ENCODE measurements at regions not wholly inside any gene's neighbourhood (a gene's known extent, or its start where the extent isn't known, plus 50 kb on each side); places are given as distances from the start of the nearest gene placed in this dataset.

DNA sequence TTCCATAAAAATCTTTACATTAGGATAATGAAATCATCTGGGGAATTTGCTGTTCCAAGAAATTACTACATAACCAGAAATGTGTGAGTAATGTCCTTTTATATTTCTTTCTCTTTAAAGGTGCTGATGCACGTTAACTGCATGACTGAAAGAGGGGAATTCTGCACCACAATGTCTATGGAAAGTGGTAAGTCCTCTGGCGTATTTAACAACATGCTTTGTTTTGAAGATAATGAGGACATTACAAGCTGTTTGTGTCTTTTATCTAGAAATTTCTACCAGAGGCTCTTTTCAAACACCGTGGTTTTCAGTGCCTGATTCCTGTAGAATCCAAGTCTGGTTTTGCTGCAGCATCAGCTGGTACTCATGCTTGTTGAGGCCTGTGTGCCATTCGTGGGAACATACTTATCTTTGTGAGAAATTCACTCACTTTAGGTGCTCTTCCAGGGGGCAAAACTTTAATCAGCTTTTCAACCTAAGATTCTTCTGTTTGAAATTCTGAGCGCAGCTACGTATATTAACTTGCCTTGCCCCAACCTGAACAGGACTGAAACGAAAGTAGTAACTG is 257.2 kb downstream of the PDHA2 start:
- no peak for DNase-seq (ENCODE audit: low spot score)

DNA sequence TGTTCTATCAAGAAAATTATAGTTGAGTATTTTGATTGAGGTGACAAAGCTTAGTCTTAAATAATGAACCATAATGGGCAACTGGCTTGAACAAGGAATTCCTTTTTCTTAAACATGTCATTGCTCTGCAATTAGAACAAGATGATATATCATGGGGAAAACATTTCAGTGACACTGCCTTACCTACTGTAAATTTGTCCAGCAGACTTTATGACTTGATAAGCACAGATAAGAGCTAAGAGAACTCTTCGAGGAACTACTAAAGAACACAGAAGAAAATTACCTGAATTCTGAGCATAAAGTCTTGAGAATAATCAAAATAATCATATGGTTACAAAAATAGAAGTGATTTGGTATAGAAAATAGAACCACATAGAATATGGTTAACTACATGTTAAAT is 257.8 kb downstream of the PDHA2 start:
- DNase-seq (ENCODE audit: low spot score) = no peak

DNA sequence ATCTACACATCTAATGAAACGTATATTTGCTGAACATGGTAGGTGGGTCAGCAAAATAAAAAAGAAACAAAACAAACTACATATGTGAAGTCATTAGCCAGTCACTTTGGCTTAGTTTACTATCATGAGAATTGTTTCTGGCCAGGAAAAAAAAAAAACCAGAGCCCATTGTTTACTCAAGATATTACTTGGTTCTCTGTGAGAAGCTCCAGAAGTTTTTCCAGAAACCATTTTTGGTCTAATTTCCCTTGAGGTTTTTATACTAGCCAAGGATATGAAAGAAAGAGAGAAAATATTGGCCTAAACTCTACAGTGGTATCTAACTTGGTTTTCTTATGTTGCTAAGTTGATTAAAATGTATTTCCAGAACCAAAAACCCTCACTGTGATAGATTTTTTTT is 259.1 kb downstream of the PDHA2 start:
- DNase-seq (ENCODE audit: low spot score) = no peak

DNA sequence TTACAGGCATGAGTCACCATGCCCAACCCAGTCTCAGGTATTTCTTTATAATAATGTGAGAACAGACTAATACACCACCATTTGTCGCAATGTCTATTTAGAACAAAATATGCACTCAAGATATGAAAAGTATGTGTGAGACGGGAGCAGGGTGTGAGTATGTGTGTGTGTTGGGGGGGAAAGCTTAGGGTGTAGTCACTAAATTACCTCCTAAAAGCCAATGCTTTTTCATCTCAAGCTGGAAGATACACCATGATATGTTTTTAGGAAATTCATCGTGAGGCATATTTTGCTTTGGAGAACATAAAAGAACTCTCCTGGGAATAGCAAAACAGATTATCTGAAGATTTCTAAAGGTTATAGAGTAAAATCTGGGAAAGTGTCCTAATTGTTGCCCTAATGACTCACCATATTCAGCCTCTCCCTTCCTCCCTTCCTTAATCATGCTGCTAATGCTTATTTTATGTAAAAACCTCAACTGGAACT is 262.7 kb downstream of the PDHA2 start:
- peak; percentile 5 for DNase-seq (ENCODE audit: low spot score)

DNA sequence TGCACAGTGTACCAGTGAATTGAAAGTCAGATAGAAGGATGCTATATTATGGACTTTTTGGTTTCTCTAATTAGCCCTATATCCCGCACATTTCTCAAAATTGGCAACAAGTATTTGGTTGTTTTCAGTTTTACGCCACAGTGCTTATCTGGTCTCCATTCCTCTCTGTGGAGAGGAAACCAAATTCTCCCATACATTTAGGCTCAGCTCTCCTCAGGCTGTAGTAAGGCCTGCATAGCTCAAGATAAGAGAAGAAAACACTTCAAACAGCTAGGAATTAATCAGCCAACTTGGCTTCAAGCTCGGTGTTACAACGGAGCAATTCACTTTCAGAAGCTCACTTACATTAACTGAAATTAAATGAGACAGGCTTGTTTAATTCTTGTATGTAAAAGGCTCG is 263.2 kb downstream of the PDHA2 start:
- peak; percentile 3 for DNase-seq (ENCODE audit: low spot score)

DNA sequence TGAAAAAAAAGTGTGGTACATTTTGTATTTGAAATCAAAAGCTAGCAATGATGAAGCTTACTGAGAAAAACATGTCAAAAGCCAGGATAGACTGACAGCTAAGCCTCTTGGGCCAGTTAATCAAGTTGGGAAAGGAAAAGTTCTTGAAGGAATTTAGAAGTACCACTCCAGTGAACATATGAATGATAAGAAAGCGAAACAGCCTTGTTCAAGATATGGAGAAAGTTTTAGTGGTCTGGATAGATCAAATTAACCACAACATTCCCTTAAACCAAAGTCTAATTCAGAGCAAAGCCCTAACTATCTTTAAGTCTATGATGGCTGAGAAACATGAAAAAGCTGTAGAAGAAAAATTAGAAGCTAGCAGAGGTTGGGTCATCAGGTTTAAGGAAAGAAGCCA is 268.3 kb downstream of the PDHA2 start:
- DNase-seq (ENCODE audit: low spot score) = no peak

DNA sequence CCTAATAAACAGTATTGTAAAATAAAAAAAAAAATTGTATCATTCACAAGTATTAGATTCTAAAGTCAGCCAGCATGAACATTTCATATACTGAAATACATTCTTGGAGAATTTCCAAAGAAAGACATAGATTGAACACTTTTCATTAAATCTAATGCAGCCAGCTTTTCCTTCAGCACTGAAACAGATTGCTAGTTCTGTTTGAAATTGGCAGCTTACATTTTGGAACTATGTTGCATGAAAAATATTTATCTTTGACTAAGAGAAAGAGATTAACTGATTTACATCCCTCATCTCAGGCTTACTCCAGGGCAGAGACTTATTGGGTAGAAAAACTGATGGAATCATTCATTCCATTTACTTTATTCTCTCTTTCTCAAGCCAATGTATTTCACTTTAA is 272.7 kb downstream of the PDHA2 start:
- DNase-seq (ENCODE audit: low spot score) = no peak

DNA sequence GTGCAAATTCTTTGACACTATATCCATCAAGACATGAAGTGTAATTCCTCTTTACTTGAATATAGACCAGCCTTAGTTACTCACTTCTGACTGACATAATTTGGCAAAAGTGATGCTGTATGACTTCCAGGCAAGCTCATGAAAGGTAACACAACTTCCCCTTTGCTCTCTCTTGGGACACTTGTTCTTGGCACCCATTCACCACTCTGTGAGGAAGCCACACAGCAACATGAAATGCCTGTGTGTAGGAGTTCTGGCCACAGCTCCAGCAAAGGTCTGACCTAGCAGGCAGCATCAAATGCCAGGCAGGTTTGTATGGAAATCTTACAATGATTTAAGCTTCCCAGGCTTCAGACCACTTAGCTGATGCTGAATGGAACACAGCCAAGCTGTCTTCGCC is 280.3 kb downstream of the PDHA2 start:
- DNase-seq (ENCODE audit: low spot score) = no peak

DNA sequence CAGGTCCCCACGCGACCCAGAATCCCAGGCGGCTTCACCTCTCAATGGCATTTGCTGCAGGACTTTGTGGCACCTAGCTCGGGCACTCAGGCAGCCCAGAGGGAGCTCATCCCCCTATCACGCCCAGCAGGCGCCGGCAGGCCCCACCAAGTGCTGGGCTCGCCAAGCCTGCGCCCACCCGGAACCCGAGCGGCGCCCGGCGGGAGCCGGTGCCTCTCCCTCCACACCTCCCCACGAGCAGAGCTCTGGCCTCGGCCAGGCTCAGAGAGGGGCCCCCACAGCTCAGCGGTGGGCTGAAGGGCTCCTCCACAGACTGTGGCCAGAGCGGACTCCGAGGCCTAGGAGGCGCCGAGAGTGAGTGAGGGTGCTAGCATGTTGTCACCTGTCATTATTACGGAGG is 286.3 kb downstream of the PDHA2 start:
- no peak for DNase-seq (ENCODE audit: low spot score)

DNA sequence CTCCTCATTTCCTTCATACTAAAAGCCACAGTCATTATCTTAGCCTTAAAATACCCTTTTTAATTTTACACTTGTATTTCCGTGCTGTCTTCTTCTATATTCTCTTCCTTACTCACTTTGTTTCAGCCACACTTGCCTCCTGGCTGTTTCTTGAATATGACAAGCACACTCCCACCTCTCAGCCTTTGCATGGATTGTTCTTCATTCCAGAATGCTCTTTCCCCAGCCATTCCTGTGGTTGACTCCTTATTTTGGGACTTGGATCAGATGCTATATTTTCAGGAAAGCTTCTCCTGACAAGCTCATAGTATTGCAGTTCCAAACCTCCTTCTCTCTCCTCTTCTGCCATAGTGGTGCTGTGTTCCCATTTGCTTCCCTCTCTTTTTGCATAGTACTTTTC is 291.3 kb downstream of the PDHA2 start:
- no peak for DNase-seq (ENCODE audit: low spot score)

DNA sequence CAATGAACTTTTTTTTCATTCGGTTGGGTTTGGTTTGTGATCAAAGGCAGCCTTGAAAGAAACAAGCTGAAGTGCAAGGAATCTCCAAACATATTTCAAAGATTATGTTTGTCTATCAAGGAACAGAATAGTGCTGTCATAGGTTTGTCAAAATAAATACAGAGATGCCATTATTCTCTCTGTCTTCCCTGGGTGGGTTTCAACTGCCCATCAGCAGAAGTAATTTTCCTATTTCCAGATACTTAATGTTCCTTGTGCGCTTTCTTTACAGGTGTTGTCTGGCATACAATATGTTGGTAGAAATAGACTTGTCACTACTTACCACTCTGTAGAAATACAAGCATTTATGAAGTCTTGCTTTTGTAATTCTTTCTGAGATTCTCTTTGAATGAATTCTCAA is 294.9 kb downstream of the PDHA2 start:
- no peak for DNase-seq (ENCODE audit: low spot score)

DNA sequence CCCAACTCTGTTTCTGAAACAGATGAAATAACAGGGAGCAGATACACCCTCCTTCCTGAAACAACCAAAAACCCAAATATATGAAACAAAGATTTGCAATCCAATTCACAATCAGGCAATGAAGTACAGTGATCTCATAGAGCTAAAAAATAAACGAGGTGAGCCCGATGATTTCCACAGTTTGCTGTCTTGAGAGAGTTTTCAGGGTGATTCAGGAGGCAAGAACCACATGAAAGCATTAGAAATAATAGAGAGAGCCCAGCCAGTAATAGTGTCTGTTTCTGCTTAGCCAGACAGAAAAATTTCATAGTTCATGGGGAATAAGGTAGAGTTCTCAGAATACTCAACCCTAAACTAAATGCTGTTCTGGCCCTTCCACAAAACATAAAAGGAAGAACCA is 296.2 kb downstream of the PDHA2 start:
- DNase-seq (ENCODE audit: low spot score) = no peak

DNA sequence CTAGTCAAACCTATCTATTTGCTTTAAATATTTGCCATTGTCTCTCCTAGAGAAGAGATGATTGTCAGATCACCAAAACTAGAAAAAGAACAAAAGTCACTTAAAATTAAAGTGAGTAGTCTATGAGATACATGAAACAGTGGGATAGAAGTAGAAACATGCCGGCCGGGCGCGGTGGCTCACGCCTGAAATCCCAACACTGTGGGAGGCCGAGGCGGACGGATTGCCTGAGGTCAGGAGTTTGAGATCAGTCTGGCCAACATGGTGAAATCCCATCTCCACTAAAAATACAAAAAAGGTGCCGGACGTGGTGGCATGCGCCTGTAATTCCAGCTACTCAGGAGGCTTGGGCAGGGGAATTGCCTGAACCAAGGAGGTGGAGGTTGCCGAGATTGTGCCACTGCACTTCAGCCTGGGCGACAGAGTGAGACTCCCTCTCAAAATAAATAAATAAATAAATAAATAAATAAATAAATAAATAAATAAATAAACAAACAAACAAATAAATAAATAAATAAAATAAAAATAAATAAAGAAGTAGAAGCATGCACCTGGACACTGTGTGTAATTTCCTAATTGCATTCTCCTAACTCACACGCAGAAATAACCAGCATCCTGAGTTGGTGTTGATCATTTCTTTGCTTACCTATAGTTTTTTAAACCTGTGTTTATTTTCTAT is 299.5 kb downstream of the PDHA2 start:
- DNase-seq (ENCODE audit: low spot score) = no peak

DNA sequence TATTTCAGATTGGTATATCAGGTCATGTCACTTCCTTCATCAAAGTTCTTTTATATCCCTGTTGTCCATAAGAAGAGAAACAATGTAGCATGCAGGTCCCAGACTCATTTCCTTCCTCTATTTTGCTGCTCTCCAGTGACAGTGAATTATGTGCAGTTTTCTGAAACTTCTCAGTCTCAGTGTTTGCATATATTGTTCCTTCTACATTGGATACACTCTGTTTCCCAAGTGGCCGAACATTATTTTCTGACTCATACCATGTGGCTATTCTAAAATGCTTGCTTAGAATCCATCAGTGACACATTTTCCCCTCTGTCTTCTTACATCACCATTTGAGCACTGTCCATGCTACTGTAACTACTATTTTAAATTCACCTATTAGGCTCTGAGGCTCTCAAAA is 305.7 kb downstream of the PDHA2 start:
- DNase-seq (ENCODE audit: low spot score) = no peak

DNA sequence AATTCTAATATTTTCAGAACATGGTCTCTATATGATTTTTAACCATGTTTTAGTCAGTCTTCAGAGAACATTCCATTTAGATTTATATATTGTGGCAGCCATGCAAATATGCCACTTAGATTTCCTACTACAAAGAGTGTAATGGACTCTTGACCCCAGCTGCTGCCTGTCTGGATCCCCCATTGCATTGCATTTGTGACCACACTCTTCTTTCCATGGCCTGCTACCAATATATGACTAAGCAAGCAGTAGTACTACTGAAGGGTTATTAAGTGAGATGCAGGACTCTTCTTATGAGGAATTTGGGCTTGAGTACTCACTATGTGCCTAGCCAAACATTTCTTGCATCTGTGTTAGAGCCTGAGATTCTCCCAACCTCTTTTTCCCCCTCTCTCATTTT is 306.8 kb downstream of the PDHA2 start:
- DNase-seq (ENCODE audit: low spot score) = no peak

DNA sequence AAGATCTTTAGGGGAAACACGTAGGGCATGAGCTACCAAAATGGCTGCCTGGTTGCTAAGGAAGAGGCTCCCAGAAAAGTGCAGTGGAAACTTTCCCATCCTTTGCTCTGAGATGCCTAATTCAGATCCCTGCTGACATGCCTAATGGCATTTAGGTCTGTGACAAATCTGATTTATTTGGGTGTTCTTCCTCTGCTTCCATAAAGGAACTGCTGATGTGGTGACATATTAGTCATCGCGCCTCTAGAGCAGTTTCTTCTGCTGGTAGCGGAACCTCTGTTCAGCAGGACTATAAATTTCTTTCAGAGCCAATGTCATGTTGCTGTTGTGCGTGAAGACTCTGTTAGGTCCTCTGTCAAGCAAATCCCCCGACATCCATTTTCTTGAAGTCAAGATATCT is 310.0 kb downstream of the PDHA2 start:
- peak; percentile 38 for DNase-seq (ENCODE audit: low spot score)

DNA sequence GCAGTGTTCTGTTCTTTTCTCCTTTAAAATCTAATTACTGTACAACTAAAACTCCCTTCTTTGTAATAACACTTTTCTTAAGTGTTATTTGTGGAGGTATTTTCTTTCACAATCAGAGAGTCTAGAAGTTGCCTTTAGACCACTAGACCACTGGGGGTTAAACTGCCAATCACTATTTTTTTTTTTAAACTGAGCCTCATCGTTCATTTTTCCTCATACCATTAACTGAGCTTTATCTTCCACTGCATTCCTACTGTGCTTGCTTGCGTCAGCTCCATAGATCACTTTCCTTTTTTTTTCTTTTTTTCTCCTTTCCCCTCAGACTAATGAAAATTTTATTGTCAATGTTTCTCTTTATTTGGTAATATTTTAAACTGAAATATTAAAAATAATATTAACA is 310.6 kb downstream of the PDHA2 start:
- peak; percentile 22 for DNase-seq (ENCODE audit: low spot score)

DNA sequence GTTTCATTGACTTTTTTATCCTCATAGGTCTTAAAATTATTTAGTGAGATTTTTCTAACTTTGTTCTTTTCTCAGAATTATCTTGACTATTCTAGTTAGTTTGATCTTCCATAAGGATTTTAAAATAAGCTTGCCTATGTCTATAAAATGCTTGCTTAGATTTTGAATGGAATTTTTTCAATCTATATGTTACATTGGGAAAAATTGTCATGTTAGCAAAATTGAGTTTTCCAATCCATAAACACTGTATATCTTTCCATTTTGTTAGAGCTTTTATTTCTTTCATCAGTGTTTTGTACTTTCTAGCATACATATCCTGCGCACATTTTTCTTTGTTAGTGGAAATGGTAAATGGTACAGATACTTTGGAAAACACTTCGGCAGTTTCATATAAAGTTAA is 312.9 kb downstream of the PDHA2 start:
- no peak for DNase-seq (ENCODE audit: low spot score)

DNA sequence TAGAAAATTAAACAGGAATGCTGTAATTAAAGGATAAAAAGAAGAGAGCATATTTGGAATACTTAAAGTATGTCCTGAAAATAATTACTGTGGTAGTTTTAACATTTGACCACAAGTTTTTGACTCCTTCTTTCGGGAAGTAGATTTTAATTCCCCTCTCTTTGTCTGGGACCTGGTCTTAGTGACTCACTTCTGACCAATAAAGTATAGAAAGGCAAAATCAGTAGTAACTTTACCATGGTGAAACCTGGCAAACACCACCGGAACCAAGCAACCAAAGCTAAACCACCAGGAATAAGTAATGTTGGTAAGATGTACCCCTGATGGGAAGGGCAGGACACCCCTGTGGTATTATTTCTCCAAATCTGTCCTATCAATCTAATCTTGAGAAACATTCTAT is 314.8 kb downstream of the PDHA2 start:
- DNase-seq (ENCODE audit: low spot score) = no peak

DNA sequence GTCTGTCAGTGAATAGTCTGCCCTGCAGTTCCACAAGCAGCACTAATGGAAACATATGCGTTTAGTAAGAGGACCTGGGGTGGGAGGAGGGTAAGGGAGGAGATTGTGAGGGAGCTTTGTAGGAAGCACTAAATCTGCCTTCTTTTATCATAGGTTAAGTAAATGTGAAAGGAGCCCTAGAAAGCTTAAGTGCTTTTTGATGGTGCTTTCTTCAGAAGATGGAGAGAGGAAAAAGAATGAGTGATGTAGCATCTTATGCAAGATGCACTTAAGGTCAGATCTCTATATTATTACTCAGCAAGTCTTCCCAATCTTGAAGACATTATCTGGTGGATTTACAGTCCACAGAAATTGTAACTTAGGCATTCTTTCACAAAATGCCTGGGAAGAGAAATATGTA is 322.7 kb downstream of the PDHA2 start:
- DNase-seq (ENCODE audit: low spot score) = peak; percentile 62

DNA sequence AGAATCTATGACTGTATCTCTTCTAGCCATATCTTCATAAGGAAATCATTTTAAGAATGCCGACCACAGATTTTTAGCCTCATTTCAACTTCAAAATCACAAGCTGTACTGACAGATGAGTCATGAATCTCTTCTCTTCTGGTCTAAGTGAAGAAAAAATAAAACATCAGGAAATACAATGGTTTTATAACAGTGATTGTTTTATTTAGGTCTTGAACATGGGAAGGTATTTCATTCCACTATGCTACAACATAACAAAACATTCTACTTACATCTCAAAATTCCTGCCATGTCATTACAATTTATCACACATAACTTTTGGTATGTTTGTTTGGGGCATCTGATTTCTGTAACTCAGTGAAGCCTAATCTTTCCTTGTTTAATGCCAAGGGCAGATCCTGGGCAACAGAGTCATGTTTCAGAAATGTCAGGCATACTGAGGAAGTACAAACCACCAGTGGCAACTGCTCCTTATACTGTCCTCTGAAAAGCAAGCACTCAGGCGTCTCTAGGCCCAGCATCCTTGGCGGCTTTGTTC is 325.0 kb downstream of the PDHA2 start:
- peak; percentile 19 for DNase-seq (ENCODE audit: low spot score)

DNA sequence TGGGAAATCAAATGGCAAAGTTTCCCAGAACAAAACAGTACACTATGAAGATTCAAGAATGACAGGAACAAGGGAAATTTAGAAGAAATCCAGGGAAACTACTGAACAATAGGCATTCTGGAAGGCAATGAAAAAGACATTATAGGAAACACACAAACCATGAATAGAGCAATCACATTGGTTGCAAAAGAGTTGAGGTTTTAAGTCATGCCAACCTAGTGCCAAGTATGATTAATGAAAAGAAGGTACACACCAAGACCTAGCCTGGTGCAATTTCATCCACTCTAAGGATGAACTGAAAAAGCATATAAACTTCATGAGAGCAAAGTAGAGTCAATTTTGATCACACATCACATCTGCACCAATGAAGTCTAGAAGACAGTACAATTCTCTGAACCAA is 326.9 kb downstream of the PDHA2 start:
- DNase-seq (ENCODE audit: low spot score) = no peak

DNA sequence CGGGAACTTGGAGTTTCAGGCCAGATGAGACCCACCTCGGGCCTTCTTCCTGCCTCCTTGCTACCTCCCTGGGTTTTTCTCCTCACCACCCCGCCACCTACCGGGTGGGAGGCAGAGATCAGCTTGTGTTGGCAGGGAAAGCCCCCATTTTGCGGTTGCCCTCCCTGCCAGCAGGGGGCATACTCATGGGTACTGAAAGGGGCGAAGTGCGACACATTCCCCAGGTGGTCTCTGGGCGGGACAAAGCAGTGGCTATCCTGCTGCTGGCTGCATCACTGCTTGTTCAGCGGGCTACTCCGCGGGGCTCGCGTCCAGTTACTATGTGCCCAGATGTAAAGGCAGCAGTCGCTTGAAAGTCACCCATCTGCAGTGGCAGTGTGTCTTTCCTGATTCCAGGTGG is 330.3 kb downstream of the PDHA2 start:
- no peak for DNase-seq (ENCODE audit: low spot score)

DNA sequence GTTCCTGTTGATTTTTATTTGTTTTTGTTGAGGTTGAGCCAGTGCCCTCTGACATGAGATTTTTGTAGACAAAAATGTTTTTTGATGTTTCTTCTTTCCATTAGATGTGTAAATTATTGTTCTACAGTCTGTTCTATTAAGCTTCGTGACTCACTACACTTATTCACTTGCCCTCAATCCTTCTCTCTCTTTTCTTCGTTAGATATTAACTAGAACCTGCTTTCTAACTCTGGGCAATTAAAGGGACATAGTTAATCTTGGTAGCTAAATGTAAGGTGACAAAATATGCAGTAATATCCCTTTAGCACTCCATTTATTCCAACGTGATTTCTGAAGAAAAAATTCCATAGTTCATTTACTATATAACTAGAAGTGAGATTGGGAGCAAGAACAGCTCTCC is 333.9 kb downstream of the PDHA2 start:
- no peak for DNase-seq (ENCODE audit: low spot score)
